ENCODE measurements at regions not wholly inside any gene's neighbourhood (a gene's known extent, or its start where the extent isn't known, plus 50 kb on each side); places are given as distances from the start of the nearest gene placed in this dataset.
"Not testable (repeated sequence)": the region's sequence is repeated elsewhere in the genome, so short reads cannot be mapped to it uniquely, and the experiment has no call there.

DNA sequence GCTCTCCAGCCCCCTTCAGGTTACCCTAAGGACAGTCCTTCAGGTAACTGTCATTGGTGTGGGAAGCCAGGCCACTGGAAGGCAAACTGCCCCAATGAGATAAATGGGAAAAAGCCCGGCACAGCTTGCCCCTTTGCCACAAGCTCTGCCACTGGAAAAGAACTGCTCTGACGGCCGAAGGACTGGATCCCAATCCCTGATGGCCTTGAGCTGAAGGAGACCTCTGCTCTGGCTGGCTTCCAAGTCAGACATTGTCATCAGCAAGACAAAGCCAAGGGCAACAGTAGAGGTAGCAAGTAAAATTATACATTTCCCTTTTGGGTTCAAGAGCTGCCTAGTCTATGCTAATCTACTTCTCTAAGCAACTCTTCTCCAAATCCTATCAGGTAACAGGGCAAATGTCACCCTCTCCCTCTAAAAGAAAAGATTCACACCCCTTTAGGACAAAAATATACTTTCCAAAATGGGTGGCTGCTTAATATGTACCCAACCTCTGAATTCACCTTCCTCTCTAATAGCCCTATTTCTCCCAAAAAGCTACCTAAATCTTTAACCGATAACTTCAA, 145.8 kb downstream of the ADSS2 start:
- Histone ChIP-seq H3K4me3 (ENCODE audit: low read length) (no peak overlapping the region), H3K9me3 (ENCODE audit: control insufficient read depth, insufficient read depth, low read length) (no peaks in the 10 kb centered on the region), H3K79me2 (ENCODE audit: control insufficient read depth, low read length) (no peaks in the 10 kb centered on the region), H3K27me3 (ENCODE audit: control insufficient read depth, low read length) (no peaks in the 10 kb centered on the region; the same call in 1 of the 2 replicates), H3K36me3 (ENCODE audit: control insufficient read depth, low read length) (no peaks in the 10 kb centered on the region), H3K4me2 (ENCODE audit: low read length) (no peak overlapping the region), H4K20me1 (ENCODE audit: control insufficient read depth, insufficient read depth, low read depth, low read length) (no peaks in the 10 kb centered on the region), H3F3A (ENCODE audit: control insufficient read depth, insufficient read depth) (no peaks in the 10 kb centered on the region), H3K4me1 (ENCODE audit: control insufficient read depth, low read length) (no peaks in the 10 kb centered on the region), H3K27ac (ENCODE audit: low read depth, low read length) (no peak overlapping the region), H3K9me2 (replicated peaks; ENCODE audit: control insufficient read depth, low read length) (no peaks in the 10 kb centered on the region)
- no peak for TF ChIP-seq EZH2phosphoT487 (IDR thresholded peaks at IDR 0.05; ENCODE audit: borderline replicate concordance, low read length)
- TF ChIP-seq CTCF (IDR thresholded peaks at IDR 0.05; ENCODE audit: low read depth, low read length, poor library complexity, severe bottlenecking): no peak

DNA sequence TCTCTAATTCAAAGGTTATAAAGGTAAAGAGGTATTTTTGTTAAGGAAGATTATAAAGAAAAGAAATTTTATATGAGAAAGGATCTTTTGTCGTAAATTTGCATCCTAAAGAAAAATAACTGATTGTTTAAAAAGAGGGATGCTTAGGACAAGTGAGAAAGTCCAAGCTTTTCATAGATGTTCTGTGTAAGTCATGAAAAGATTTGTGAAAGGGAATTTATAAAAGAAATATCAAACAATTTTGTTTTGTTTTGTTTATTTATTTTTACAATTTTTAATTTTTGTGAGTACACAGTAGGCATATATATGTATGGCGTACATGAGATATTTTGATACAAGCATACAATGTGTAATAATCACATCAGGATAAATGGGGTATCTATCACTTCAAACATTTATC, 145.2 kb downstream of the ADSS2 start:
- H3K27me3 ChIP-seq (ENCODE audit: control insufficient read depth, low read length): no peaks in the 10 kb centered on the region
- H3K79me2 ChIP-seq (ENCODE audit: control insufficient read depth, low read length): no peaks in the 10 kb centered on the region
- no peaks in the 10 kb centered on the region for H3F3A ChIP-seq (ENCODE audit: control insufficient read depth, insufficient read depth)
- H4K20me1 ChIP-seq (ENCODE audit: control insufficient read depth, insufficient read depth, low read depth, low read length): no peaks in the 10 kb centered on the region
- no peak for TF ChIP-seq CTCF (IDR thresholded peaks at IDR 0.05; ENCODE audit: low read depth, low read length, poor library complexity, severe bottlenecking)
- TF ChIP-seq EZH2phosphoT487 (IDR thresholded peaks at IDR 0.05; ENCODE audit: borderline replicate concordance, low read length): no peak
- H3K36me3 ChIP-seq (ENCODE audit: control insufficient read depth, low read length): no peaks in the 10 kb centered on the region
- H3K27ac ChIP-seq (ENCODE audit: low read depth, low read length): no peak overlapping the region
- no peak overlapping the region for H3K4me3 ChIP-seq (ENCODE audit: low read length)
- H3K4me1 ChIP-seq (ENCODE audit: control insufficient read depth, low read length): no peaks in the 10 kb centered on the region
- H3K9me2 ChIP-seq (replicated peaks; ENCODE audit: control insufficient read depth, low read length): no peaks in the 10 kb centered on the region
- no peaks in the 10 kb centered on the region for H3K9me3 ChIP-seq (ENCODE audit: control insufficient read depth, insufficient read depth, low read length)
- no peak overlapping the region for H3K4me2 ChIP-seq (ENCODE audit: low read length)

- H3K4me1 ChIP-seq (ENCODE audit: control insufficient read depth, low read length); H3K79me2 ChIP-seq (ENCODE audit: control insufficient read depth, low read length); H3F3A ChIP-seq (ENCODE audit: control insufficient read depth, insufficient read depth); H3K9me3 ChIP-seq (ENCODE audit: control insufficient read depth, insufficient read depth, low read length); H3K4me2 ChIP-seq (ENCODE audit: low read length); H4K20me1 ChIP-seq (ENCODE audit: control insufficient read depth, insufficient read depth, low read depth, low read length); H3K4me3 ChIP-seq (ENCODE audit: low read length); H3K9me2 ChIP-seq (replicated peaks; ENCODE audit: control insufficient read depth, low read length); H3K27ac ChIP-seq (ENCODE audit: low read depth, low read length); H3K27me3 ChIP-seq (ENCODE audit: control insufficient read depth, low read length); H3K36me3 ChIP-seq (ENCODE audit: control insufficient read depth, low read length): not testable (repeated sequence)
These were observed 142.5 kb downstream of the ADSS2 start for GRCh38 chr1:244309191-244309590.

- Histone ChIP-seq H4K20me1 (ENCODE audit: control insufficient read depth, insufficient read depth, low read depth, low read length) (no peaks in the 10 kb centered on the region), H3K27me3 (ENCODE audit: control insufficient read depth, low read length) (no peaks in the 10 kb centered on the region), H3K36me3 (ENCODE audit: control insufficient read depth, low read length) (no peaks in the 10 kb centered on the region), H3K4me1 (ENCODE audit: control insufficient read depth, low read length) (no peaks in the 10 kb centered on the region), H3K9me2 (replicated peaks; ENCODE audit: control insufficient read depth, low read length) (no peaks in the 10 kb centered on the region), H3K4me3 (ENCODE audit: low read length) (no peak overlapping the region), H3K79me2 (ENCODE audit: control insufficient read depth, low read length) (no peaks in the 10 kb centered on the region), H3K4me2 (ENCODE audit: low read length) (no peak overlapping the region), H3F3A (ENCODE audit: control insufficient read depth, insufficient read depth) (no peaks in the 10 kb centered on the region), H3K9me3 (ENCODE audit: control insufficient read depth, insufficient read depth, low read length) (no peaks in the 10 kb centered on the region), H3K27ac (ENCODE audit: low read depth, low read length) (no peak overlapping the region)
- TF ChIP-seq CTCF (IDR thresholded peaks at IDR 0.05; ENCODE audit: low read depth, low read length, poor library complexity, severe bottlenecking): no peak
These were observed 139.8 kb downstream of the ADSS2 start for GRCh38 chr1:244311784-244312532.
